ENCODE measurements at regions not wholly inside any gene's neighbourhood (a gene's known extent, or its start where the extent isn't known, plus 50 kb on each side); places are given as distances from the start of the nearest gene placed in this dataset.

DNA sequence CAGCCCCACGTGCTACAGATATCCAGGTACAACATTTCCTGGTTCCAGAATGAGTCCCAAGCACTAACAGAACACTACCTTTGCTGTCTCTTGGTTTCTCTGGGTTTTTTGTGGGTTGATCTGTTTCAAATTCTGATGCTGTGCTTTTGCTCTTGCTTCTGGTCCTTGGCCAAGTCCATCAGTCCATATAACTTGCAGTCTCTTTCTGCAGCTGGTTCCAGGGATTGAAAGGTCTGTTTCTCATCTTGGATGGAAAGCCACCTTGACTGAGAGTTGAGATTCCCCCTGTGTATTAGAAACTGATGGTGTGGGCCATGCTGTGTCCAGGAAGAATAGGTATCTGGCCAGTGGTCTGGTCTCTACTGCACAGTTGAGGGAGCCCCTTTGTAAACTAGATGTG, 171.1 kb downstream of the JCAD start:
- no peak for TF ChIP-seq POLR2AphosphoS5 (IDR thresholded peaks at IDR 0.05)
- no peak for TF ChIP-seq CTCF (IDR thresholded peaks at IDR 0.05)
- no peak for TF ChIP-seq POLR2A (IDR thresholded peaks at IDR 0.05)

Measured in breast epithelium (tissue), 3 donors.